NCI-H2227 treated with DMSO at 0.1 percent for 48 hours (cell line): ENCODE measurements at regions not wholly inside any gene's neighbourhood (a gene's known extent, or its start where the extent isn't known, plus 50 kb on each side); places are given as distances from the start of the nearest gene placed in this dataset.
"Not testable (repeated sequence)": the region's sequence is repeated elsewhere in the genome, so short reads cannot be mapped to it uniquely, and the experiment has no call there.

Source experiments
- DNase-seq: peaks from one replicate; lab custom pipeline; 2025; lab: John Stamatoyannopoulos, UW

DNA sequence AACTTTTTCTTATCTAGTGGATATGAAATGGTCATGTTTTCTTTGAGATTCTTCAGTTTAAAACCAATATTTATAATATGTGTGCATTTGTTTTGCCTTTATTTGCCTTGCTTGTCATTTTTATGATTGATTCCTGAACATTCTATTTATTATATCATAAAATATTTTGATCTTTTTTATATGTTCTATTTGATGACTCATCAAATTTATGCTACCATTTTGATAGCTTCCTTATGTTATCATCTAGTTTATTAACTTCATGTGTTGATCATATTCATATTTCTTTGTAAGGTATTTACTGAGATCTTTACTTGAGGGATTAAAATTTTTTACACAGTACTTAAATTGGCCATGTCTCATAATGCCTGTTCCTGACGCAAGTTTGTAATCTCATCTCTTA lies 1650.0 kb downstream of the AMY1C start:
- DNase-seq = no peak

DNA sequence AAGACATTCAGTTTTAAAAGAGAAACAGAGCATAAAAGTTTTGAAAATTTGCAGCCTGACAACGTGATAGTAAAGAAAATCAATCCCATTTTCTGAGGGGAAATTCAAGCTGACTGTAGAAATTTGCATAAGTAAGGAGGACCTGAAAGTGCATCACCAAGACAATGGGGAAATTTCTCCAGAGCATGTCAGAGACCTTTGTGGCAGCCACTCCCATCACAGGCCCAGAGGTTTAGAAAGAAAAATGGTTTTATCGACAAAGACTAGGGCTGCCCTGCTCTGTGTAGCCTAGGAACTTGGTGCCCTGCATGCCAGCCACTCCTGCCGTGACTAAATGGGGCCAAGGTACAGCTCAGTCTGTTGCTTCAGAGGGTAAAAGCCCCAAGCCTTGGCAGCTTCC lies 1640.2 kb upstream of the PRMT6 start:
- no peak for DNase-seq

DNA sequence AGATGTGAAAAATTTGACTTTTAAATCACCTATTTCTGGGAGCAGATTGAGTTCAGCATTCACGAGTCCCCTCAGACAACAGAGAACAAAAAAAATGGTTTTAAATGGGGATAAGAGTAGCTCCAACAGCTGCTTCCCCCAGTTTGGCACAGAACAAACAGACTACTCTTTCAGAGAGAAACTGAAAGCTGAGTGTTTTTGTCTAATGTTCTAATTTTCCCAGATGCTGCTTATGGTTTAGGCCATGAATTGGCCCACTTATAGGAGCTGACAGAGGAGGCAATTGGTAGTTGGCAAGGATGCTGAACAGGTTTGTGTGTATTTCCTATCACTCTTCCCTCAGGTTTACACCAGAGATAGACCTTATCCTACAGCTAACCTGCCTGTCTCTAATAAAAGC lies 1637.4 kb upstream of the PRMT6 start:
- no peak for DNase-seq

DNA sequence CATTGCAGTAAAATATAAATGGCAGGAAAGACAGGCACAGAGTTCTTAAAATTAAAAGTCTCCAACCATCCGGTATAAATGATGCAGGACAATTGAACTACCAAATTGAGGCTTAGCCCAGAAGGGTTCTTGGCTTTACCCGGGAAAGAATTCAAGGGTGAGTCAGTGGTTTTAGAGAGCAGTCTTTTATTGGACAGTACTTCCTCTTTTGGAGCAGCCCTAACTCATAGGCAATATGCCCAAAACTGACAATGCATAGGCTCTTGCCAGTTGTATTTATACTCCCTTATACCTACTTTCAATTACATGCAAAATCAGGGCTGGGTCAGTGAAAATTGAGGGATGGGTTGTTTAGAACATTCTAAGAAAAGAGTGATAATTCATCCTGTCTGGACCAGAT lies 1628.9 kb upstream of the PRMT6 start:
- no peak for DNase-seq

DNA sequence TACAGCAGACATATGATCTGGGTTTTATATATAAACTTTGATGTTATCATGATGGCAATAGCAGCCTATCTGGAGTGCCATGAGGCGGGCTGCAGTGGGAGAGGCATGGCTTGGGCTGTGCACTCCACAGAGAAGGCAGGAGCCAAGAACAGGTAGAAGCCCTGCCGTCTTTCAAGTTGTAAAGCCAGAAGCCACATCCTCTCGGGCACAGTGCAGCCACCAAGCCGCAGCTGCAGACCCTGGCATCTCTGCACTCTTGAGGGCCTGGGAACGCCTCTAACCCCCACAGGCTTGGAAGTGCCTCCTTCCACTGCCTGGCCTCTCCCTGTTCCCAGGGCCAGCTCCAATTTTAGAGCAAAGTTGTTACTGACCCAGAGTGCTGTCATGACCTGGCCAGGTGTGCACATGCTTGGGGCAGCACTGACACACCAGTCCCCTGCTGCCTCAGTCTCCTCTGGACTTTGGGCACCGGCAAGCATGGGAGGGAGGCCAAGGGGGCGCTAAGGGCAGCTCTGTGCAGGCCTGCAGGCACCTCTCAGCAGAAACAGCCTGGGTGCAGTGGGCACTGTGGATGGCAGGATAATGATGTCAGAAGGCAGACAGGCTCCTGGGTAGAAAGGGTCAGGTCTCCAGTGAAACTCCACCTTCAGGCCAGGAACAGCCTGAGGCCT lies 1619.8 kb upstream of the PRMT6 start:
- DNase-seq = no peak

DNA sequence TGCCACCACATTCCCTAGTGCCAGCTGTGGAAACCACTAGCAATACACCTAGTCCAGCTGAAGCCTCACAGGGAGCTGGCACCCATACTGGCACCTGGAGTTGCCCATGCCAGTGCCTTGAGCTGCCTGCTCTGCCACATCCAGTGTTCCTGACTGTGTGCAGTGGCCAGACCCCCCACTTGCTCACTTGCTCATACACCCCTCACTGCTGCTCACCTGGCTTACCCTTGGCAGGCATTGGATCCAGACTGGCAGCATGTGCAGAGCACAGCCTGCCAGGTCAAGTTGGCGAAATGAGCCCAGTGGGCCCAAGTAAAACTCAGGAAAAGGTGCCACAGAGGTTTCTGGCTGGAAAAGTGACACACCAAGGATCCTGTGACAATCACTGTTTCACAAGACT lies 1618.6 kb upstream of the PRMT6 start:
- DNase-seq = no peak

DNA sequence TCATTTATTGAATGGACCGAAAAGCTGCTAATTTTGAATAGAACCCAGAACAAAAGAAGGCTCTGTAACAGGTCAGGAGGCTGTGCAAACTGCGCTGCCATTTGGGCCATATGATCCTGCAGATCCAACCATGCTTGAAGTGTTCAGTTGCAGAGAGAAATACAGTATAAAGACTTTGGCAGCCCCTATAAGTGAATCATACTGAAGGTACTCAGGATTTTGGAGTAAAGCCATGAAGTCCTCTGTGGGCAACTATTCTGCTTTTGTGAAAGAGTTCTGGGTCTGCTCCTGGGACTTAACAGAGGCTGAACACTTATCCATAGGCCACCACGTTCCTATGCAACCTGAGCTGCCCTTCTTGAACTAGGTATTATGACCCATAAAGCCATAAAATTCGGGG lies 1613.6 kb upstream of the PRMT6 start:
- no peak for DNase-seq

DNA sequence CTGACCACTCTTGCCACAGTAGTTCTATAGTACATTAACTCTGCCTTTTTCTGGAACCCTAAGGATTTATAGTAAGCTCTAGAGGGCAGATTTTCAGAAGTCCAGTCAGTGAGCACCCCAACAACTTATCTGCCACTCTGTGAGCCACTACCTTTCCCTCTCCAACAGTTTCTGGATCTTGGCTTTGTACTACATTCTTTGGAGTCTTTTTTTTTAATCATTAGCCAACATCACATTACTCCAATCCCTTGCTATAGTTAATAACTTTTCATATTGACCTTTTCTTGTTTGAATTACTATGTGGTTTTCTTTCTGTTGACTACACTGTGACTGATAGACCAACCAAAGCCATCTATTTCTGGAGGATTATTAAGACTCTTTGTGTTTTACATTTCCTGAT lies 1596.7 kb upstream of the PRMT6 start:
- DNase-seq = no peak

DNA sequence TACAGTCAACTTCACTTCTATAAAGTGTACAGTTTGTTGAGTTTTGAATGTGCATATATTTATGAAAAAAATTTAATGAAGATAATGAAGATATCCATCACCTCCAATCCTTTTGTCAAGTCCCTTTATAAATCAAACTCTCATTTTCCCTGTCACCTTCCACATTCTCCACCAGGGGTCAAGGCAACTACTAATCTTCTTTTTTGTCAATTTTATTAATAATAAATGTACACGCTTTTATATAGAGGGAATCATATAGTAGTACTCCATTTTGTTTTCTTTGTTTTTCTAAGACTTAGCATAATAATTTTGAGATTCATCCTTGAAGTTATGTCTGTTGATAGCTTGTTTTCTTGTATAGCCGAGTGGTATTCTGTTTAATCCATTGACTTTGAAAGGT lies 1594.2 kb upstream of the PRMT6 start:
- DNase-seq = no peak

DNA sequence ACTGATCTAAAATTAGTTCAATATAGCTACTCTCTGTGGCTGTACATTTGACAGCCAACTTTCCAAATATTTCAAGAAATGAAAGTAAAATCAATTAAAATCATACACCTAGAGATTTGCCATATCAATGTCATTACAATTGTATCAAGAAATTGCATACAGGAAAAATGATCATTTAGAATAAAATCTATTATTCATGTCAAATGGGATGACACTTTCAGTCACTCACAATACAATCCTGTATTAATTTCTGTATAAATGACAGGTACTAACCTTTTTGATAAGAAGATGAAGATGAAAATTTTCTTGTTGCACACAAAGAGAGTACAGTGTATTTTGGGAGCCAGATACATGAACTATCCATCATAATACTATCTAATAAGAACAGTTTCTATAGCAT lies 1588.9 kb upstream of the PRMT6 start:
- no peak for DNase-seq

DNA sequence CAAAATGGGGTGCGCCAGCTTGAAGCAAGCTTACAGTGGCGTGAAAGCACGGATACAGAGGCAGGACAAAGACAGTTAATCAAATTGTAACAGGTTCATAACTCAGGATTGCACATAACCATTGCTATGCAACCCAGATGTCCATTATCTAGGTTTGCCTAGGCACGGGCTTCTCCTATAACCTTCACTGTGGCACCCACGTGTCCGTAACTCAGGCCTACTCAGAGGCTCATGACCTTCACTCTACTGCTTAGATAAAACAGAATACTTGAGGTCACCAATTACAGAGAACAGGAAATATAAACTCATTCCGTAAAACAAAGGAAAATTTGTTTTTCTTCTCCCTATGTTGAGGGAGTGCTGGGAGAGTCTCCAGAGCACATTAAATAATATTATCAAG lies 1585.9 kb upstream of the PRMT6 start:
- not testable (repeated sequence) for DNase-seq

DNA sequence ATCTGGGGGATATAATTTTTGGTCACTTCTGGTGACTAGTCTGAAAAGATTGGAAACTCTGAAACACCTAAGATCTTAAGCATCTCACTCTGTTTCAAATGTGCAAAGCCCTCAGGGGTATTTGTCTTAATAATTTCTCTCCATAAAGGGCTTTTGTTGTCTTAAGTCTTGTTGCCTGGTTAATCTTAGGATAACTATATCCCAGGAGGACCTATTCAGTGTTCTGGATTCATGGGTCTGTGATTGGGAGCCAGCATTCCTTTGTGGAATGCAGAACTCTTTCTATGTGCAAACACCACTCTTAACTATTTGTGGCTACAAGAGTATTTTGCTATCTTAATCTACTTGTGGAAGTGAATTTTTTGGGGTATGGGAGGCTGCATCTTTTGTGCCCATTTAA lies 1573.0 kb upstream of the PRMT6 start:
- DNase-seq = no peak

DNA sequence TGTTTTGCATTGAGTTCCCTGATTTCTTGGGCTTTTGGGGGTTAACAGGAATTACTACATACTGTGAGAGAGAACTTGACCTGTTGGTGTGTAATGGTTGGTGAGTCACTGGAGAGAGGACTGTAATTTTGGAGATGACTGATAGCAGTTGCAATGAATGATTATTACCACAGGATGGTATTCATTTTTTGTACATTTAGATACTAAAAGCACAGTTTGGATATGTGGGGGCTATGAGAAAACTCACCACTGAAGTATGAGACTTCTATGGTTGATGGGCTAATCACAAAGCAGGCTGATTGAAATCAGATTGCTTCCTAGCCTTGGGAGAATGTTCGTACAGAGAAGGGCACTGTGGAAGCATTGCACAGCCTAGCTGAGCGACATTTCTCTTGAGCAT lies 1571.3 kb upstream of the PRMT6 start:
- no peak for DNase-seq

DNA sequence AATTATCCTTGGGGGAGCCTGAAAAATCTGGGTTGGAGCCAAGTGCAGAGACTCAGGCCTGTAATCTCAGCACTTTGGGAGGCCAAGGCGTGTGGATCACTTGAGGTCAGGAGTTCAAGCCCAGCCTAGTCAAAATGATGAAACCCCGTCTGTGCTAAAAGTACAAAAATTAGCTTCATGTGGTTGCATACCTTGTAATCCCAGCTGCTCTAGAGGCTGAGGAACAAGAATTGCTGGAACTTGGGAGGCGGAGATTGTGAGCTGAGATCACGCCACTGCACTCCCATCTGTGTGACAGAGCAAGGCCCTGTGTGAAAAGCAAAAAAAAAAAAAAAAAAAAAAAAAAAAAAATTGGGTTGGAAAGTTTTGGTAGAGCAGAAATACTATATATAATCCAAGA lies 1563.6 kb upstream of the PRMT6 start:
- no peak for DNase-seq

DNA sequence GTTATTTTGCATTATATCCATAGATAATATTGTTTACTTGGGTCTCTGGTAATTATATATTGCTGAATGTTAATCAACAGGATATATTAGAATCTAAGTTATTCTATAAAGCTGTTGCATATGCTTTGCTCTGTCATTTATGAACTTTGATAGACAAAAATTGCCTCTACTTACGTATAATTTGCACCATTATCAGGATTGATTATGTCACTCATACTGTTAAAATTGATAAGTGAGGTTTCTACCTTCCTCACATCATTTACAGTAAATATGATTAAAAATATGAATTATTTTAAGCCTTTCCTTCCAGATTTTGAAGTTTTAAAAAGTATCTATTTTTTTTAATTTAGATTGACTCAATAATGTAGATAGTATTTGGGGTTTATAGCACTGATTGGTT lies 1540.4 kb upstream of the PRMT6 start:
- DNase-seq = no peak

DNA sequence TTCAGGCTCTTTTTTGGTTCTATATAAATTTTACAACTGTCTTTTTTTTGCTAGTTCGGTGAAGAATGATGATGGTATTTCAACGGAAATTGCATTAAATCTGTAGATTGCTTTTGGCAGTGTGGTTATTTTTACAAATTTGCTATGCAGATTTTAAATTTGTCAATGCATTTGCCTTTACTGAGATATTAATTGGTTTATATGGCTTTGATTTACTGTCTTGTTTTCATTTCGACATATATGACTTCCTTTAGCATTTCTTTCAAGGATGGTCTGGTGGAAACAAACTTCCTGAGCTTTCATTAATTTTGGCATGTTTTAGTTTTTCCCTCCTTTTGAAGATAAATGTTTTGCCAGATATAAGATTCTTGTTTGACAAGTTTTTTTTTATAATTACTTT lies 1522.5 kb upstream of the PRMT6 start:
- DNase-seq = no peak

DNA sequence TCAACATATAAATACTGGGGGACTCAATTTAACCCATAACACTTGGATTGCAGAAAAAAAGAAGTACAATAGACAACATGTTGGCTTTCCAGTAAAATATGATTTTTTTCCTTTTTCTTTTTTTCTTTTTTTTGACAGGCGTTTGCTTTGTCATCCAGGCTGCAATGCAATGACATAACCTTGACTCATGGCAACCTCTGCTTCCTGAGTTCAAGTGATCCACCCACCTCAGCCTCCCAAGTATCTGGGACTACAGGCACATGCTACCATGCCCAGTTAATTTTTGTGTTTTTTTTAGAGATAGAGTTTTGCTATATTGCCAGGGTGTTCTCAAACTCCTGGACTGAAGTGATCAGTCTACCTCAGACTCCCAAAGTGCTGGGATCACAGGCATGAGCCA lies 1512.0 kb upstream of the PRMT6 start:
- no peak for DNase-seq

DNA sequence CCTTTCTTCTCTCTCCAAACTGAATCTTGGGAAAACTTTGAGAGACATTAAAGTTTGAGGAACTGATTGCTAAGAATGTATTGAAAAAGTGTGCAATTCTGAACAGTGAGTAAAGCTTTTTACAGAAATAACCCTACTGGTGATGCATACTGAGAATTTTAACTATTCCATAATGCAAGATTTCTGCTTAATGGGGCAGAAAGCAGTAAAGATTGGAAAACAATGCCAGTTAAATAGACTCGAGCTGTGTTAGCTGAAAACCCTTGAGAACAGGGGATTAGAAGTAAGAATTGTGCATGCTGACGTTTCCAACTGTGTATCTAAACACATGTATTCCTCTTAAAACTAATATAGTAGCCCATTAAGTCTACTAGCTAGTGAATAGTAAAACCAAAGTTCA lies 1500.2 kb upstream of the PRMT6 start:
- no peak for DNase-seq

DNA sequence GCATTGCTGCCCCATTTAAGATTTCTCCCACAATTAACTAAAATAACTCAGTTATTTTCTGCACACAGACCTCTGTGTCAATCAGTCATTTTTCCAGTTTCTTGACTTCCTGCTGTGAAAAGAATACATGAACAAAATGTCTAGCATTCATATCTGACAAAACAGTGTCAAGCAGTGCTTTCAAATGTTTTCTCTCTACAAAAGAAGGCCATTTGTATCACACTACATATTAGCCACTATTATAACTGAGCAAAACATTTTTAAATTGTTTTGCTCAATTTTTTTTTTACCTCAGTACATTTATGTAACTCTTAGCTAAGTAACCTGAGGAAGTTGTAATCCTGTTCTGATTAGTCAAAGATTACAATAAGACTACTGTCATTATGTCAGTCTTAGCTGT lies 1498.5 kb upstream of the PRMT6 start:
- no peak for DNase-seq

DNA sequence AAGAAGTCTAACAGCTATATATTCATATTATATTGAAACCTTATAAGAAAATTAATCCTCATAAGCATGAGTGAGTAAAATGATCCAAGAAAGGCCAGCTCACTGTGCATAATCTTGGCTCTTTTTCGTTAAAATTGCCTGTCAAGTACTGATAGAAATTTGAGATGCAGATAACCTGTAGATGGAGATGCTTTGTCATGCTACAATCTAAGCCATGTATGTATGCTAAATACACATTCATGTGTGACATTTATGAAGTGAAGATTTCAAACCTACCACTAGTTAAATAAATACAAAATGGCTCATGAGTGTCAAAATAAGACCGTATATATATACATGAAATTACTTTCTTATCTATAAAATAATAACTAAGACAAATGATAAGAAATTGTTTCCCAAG lies 1491.5 kb upstream of the PRMT6 start:
- DNase-seq = no peak

DNA sequence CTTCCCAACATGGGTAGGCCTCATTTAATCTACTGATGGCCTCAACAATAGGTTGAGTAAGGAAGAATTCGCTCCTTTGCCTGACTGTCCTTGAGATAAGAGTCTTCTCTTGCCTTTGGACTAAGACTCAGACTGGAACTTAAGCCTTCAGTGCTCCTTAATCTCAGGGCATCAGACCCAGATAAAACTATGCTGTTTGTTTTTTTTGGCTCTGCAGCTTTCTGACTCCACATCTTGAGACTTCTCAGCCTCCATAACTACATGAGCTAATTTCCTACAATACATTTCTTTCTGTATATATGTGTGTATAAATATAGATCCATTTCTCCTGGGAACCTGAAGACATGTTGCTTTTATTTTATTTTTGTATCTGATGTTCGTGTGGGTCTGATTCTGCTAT lies 1470.7 kb upstream of the PRMT6 start:
- DNase-seq = no peak

DNA sequence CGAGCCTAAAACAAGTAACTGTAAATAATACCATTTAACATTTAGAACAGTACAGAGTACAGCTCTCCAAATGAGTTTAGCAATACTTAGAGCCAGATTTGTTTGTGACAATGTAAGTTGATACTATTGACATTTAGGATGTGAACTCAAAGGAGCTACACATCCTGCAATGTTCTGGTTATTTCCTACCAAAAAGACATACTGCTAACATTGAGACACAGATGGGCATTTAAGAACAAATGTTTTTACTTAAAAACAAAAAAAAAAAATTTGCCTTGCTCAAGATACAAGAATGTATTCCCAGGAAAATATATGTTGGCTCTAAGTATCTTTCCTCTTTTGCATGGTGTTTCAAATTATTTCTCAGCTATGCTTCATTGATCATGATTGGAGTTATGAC lies 1464.8 kb upstream of the PRMT6 start:
- DNase-seq = no peak

DNA sequence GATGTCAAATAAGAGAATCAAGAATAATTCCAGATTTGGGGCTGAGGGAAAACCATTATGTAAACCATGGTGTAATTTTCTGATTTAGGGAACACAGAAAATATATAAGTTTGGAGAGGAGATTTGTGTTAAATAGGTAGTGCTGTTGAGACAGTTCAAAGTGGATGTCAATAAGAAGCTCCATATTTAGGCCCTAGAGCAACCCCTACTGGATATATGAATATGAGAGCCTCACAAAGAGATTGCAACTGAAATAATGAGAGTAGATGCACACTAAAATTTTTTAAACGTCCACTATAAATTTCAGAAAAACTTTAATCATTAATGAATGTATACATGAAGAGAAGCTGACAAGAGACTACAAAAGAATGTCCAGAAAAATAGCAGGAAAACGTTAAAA lies 1447.8 kb upstream of the PRMT6 start:
- no peak for DNase-seq

DNA sequence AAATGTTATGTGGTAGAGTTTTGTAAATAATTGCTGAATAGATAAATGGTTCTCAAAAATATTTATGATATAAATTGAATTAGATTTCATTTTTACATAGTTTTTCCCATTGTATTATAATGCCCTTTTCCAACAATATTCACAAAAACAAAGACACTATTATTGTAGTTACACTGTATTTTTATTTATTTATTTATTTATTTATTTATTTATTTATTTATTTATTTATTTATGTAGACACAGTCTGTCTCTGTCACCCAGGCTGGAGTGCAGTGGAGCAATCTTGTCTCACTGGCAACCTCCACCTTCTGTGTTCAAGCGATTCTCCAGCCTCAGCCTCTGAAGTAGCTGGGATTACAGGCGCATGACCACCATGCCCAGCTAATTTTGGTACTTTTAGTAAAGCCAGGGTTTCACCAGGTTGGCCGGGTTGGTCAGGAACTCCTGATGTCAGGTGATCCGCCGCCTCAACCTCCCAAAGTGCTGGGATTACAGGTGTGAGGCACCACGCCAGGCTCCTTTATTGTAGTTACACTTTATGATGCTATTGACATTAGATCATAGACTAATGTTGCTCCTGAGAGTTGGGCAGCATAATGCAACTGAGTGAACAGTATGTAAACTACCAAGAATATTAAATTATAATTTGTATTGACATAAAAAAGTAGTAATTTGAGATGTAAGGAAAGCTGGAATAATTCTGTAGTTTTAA lies 1430.0 kb upstream of the PRMT6 start:
- DNase-seq = no peak
